ENCODE measurements at regions not wholly inside any gene's neighbourhood (a gene's known extent, or its start where the extent isn't known, plus 50 kb on each side); places are given as distances from the start of the nearest gene placed in this dataset.

GRCh38 chr5:125538469-125538868 lies 792.0 kb upstream of the ZNF608 start:
- TF ChIP-seq SIN3A (IDR thresholded peaks at IDR 0.05; ENCODE audit: low read depth, low read length) (no peak), ATF2 (IDR thresholded peaks at IDR 0.05; ENCODE audit: low read length) (no peak), POLR2AphosphoS5 (IDR thresholded peaks at IDR 0.05; ENCODE audit: low read length) (no peak), POLR2A (IDR thresholded peaks at IDR 0.05; ENCODE audit: low read depth, low read length) (no peak), CTCF (IDR thresholded peaks at IDR 0.05 in 2 of 3, conservative IDR thresholded peaks at IDR 0.05 in 1 of 3; ENCODE audit: control insufficient read depth in 2 of 3, extremely low read depth in 1 of 3, insufficient read depth in 1 of 3, low read depth in 3 of 3, low read length in 3 of 3) (no peak), RB1 (IDR thresholded peaks at IDR 0.05; ENCODE audit: borderline replicate concordance) (no peak)

Measured in GM12878 (cell line).